ENCODE measurements at regions not wholly inside any gene's neighbourhood (a gene's known extent, or its start where the extent isn't known, plus 50 kb on each side); places are given as distances from the start of the nearest gene placed in this dataset.

GRCh38 chr13:84609716-84610115, 727.4 kb upstream of the SLITRK1 start:
- Histone ChIP-seq H3K4me3 (no peak overlapping the region), H3K36me3 (ENCODE audit: control insufficient read depth in 2 of 2, insufficient read depth in 2 of 2, low read length in 1 of 2) (no peaks in the 10 kb centered on the region), H3K9ac (ENCODE audit: control insufficient read depth, insufficient read depth, low read length) (no peak overlapping the region), H3K4me1 (ENCODE audit: control insufficient read depth, insufficient read depth, low read length) (no peaks in the 10 kb centered on the region), H3K27ac (ENCODE audit: control insufficient read depth, insufficient read depth) (no peak overlapping the region), H3K27me3 (replicated peaks in 1 of 2; ENCODE audit: control insufficient read depth in 2 of 2, insufficient read depth in 2 of 2, low read length in 1 of 2) (no peaks in the 10 kb centered on the region), H4K20me1 (ENCODE audit: control insufficient read depth, insufficient read depth) (no peaks in the 10 kb centered on the region), H3K9me3 (replicated peaks; ENCODE audit: control insufficient read depth, insufficient read depth, low read length) (no peaks in the 10 kb centered on the region), H3K4me2 (ENCODE audit: control insufficient read depth, insufficient read depth) (no peak overlapping the region), H2AFZ (ENCODE audit: control insufficient read depth, low read depth, low read length) (no peak overlapping the region), H3K79me2 (ENCODE audit: control insufficient read depth, insufficient read depth, low read length) (no peaks in the 10 kb centered on the region)
- WGBS (ENCODE audit: insufficient coverage, insufficient replicate concordance, low lambda C conversion rate, missing lambda C conversion rate), result 0% methylated on average over 1 of the region's 1 CpG
- BruUV-seq (replicated peaks), result no TSS peak
- no peak for DNase-seq (ENCODE audit: low read depth, low spot score)
- ATAC-seq, result no peak
- intact Hi-C loops (cut with micrococcal nuclease; ENCODE audit: unreplicated experiment), result no loop called here
- RAD21 ChIA-PET (ENCODE audit: unreplicated experiment), result no interaction called here
- in situ Hi-C loops (cut with MboI), result no loop called here
- POLR2A ChIA-PET, result no interaction called here
- FAIRE-seq, result no peak
- SMC1A ChIA-PET (ENCODE audit: uncharacterized antibody, unreplicated experiment), result no interaction called here
- TF ChIP-seq E4F1 (IDR thresholded peaks at IDR 0.05; ENCODE audit: borderline replicate concordance, partially characterized antibody) (no peak), TCF3 (IDR thresholded peaks at IDR 0.05; ENCODE audit: borderline replicate concordance, insufficient read depth, low read depth, low read length) (no peak), HSF1 (IDR thresholded peaks at IDR 0.05; ENCODE audit: low read depth, low read length) (no peak), SRF (IDR thresholded peaks at IDR 0.05; ENCODE audit: low read depth in 2 of 2, low read length in 2 of 2) (no peak), ESRRA (IDR thresholded peaks at IDR 0.05; ENCODE audit: low read length) (no peak), ZBTB4 (CRISPR knock-in tag; IDR thresholded peaks at IDR 0.05) (no peak), MXI1 (IDR thresholded peaks at IDR 0.05; ENCODE audit: low read depth, low read length) (no peak), BCL11A (IDR thresholded peaks at IDR 0.05; ENCODE audit: low read depth, low read length) (no peak), STAT1 (conservative IDR thresholded peaks at IDR 0.05) (no peak), PML (IDR thresholded peaks at IDR 0.05; ENCODE audit: low read length) (no peak), TCF7 (IDR thresholded peaks at IDR 0.05; ENCODE audit: borderline replicate concordance) (no peak), ZBED1 (IDR thresholded peaks at IDR 0.05; ENCODE audit: borderline replicate concordance) (no peak), IRF5 (IDR thresholded peaks at IDR 0.05; ENCODE audit: borderline replicate concordance) (no peak), CREM (IDR thresholded peaks at IDR 0.05; ENCODE audit: low read depth) (no peak)
- CTCF ChIA-PET, result no interaction called here
